Activated naive CD4-positive, alpha-beta T cell treated with anti-CD3 and anti-CD28 coated beads, Interleukin-2, amount 10 ng/mL, durations not matched to agents 7 days and 5 days (primary cell): ENCODE measurements at regions not wholly inside any gene's neighbourhood (a gene's known extent, or its start where the extent isn't known, plus 50 kb on each side); places are given as distances from the start of the nearest gene placed in this dataset.

ENCODE experiments used
- CTCF ChIA-PET: fragments of 350-600 bp; sonication (Branson Sonifier 250); formaldehyde crosslinking; loops from one replicate; lab custom pipeline; 2021; ENCODE audit warnings: antibody characterized with exemption; lab: Charles Lee
- DNase-seq: peaks from one replicate; pipeline ENCODE4 v3.0.0-alpha.2; 2020
- H3K27ac Mint-ChIP-seq: one replicate; pipeline ENCODE4 v1.8.0; 2021; ENCODE audit warnings: mild to moderate bottlenecking, moderate library complexity, mixed read lengths
- H3K27me3 Mint-ChIP-seq: one replicate; pipeline ENCODE4 v1.8.0; 2021; ENCODE audit warnings: mild to moderate bottlenecking, mixed read lengths
- H3K36me3 Mint-ChIP-seq: one replicate; pipeline ENCODE4 v1.8.0; 2021; ENCODE audit warnings: mixed read lengths
- H3K4me1 Mint-ChIP-seq: one replicate; pipeline ENCODE4 v1.8.0; 2021; ENCODE audit warnings: mixed read lengths
- H3K4me3 Mint-ChIP-seq: one replicate; pipeline ENCODE4 v1.8.0; 2021; ENCODE audit warnings: mild to moderate bottlenecking, moderate library complexity, mixed read lengths
- H3K9me3 Mint-ChIP-seq: one replicate; pipeline ENCODE4 v1.8.0; 2021; ENCODE audit warnings: mixed read lengths

DNA sequence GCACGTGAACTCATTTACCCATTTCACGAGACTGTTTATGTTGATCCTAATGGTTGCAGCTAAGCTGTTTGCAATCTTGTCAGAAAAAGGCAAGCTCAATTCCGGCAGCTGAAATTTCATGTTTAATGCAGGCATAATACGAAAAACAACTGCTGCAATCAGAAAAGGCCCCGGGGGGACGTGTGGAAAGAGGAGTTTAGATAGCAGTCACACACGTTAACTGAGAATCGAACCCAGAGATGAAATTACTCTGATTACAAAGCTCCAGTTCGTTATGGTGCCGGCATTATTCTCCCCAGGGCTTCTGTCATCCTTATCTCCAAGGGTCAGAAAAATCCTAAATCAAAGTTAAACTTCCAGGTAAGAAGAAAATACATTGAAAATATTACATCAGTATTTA lies 79.9 kb upstream of the MYT1L start:
- Mint-ChIP-seq H3K27me3 (no peaks in the 10 kb centered on the region), H3K4me1 (no peaks in the 10 kb centered on the region), H3K4me3 (no peak overlapping the region), H3K9me3 (no peaks in the 10 kb centered on the region), H3K36me3 (no peaks in the 10 kb centered on the region), H3K27ac (no peak overlapping the region)
- no peak for DNase-seq
- CTCF ChIA-PET, result no interaction called here

DNA sequence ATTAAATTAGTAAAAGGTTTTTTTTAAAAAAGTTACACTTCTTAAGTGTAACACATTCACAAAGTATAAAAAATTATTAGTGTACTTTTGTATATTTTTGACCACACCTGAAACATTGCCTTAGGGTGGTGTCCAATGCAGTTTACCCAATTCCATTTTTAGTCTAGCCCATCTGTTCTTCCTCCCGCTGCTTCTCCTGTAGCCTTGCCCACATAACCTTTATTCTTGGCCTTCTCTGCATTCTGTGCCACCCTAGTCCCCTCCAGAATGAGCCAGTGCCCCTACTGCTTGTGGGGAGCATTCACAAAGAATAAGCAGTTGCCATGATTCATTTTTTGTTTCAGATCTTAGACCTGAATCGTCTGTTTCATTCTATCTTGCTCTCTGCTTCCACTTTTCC lies 78.4 kb upstream of the MYT1L start:
- Mint-ChIP-seq H3K36me3 (no peaks in the 10 kb centered on the region), H3K27me3 (no peaks in the 10 kb centered on the region), H3K27ac (no peak overlapping the region), H3K9me3 (peaks cover 4% of the 10 kb centered on the region), H3K4me1 (no peaks in the 10 kb centered on the region), H3K4me3 (no peak overlapping the region)
- CTCF ChIA-PET, result no interaction called here
- DNase-seq, result no peak

DNA sequence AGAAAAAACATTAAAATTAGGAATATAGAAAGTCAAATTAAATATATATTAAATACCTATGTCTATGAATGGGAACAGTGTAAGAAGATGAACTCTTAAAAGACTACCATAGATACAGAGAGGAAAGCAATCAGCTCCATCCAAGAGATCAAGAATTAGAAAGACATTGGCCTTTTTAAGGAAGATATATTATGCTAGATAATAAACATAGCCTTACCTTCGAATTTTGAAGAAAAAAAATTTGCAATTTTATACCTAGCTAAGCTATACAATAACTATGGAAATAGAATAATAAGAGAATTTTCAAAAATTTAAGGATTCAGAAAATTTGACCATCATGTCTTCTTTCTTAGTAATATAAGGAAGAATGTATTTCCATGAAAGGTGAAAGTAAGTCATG lies 74.7 kb upstream of the MYT1L start:
- DNase-seq, result no peak
- H3K4me3 Mint-ChIP-seq, result no peak overlapping the region
- H3K36me3 Mint-ChIP-seq, result no peaks in the 10 kb centered on the region
- H3K4me1 Mint-ChIP-seq, result no peaks in the 10 kb centered on the region
- no peak overlapping the region for H3K27ac Mint-ChIP-seq
- H3K27me3 Mint-ChIP-seq, result no peaks in the 10 kb centered on the region
- CTCF ChIA-PET, result no interaction called here
- peaks cover 4% of the 10 kb centered on the region for H3K9me3 Mint-ChIP-seq

DNA sequence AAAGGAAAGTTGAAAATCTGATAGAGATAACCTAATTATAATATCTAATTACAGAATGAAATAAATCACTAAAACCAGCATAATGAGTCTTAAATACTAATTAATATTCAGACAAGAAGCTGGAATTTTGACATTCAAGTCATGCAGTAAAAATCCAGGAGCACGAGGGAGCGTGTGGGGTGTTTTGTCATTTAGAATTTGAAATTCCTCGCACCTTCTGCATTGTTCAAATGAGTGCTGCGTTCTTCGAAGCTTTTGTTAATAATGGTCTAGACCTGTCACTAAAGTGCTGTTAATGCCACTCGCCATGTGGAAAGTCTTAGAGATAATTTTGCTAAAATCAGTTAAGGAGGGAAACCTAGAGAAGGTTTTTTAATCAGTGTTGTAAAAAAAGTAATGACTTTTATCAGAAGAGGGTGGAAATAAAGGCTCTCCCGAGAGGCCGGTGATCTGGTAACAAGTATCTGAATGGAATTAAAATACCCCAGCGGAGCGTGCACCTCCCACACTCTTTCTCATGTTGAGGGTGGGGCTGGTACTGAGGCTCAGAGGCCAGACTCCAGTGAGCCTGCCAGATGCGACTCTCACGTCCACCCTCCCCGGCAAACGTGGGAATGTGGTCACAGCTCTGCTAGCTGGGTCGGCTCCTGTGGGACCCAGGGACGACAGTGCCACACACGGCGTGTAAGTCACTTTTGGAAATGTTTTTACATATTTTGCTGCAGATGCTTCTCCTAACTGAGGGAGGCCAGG lies 69.4 kb upstream of the MYT1L start:
- no peaks in the 10 kb centered on the region for H3K27me3 Mint-ChIP-seq
- CTCF ChIA-PET, result no interaction called here
- H3K4me1 Mint-ChIP-seq, result no peaks in the 10 kb centered on the region
- no peaks in the 10 kb centered on the region for H3K36me3 Mint-ChIP-seq
- H3K27ac Mint-ChIP-seq, result no peak overlapping the region
- H3K9me3 Mint-ChIP-seq, result peaks cover 4% of the 10 kb centered on the region
- DNase-seq, result no peak
- no peak overlapping the region for H3K4me3 Mint-ChIP-seq

DNA sequence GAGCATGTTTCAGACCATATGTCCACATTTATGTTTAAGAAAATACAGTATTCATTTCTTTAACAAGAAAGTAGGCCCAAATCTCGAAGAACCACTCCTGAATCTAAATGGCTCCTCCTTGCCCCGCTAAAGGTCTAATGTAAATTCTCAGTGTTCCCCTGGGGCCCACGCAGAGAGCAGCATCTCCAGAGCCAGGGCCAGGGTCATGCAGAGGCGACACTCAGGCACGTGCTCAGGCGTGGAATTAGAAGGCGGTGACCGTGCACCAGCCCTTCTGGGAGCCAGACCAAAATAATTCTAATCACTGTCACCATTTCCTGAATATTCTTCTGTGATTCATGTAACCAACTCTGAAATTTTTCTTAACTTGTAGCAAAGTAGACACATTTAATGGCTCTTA lies 68.3 kb upstream of the MYT1L start:
- CTCF ChIA-PET, result no interaction called here
- DNase-seq, result no peak
- H3K9me3 Mint-ChIP-seq, result no peaks in the 10 kb centered on the region
- H3K27ac Mint-ChIP-seq, result no peak overlapping the region
- H3K36me3 Mint-ChIP-seq, result no peaks in the 10 kb centered on the region
- no peak overlapping the region for H3K4me3 Mint-ChIP-seq
- no peaks in the 10 kb centered on the region for H3K4me1 Mint-ChIP-seq
- no peaks in the 10 kb centered on the region for H3K27me3 Mint-ChIP-seq

DNA sequence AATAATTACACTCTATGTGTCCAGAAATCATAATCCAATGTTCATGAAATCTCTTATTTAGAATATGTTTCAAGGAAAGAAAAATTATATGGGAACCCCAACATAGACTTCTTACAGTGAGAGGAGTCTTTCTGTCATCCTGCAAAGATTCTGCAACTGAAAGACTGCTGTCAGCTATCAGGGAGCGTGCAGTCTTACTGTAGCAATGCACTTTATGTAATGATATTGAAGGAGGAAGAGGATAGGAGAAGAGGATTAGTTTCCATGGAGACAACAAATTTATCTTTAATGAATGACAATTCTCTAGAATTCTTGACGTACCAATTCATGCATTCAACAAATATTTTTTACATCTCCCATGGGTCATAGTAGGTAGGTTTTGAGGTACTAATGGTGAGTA lies 61.3 kb upstream of the MYT1L start:
- Mint-ChIP-seq H3K4me1 (no peaks in the 10 kb centered on the region), H3K9me3 (peaks cover 7% of the 10 kb centered on the region), H3K27ac (no peak overlapping the region), H3K36me3 (no peaks in the 10 kb centered on the region), H3K4me3 (no peak overlapping the region), H3K27me3 (no peaks in the 10 kb centered on the region)
- DNase-seq, result no peak
- CTCF ChIA-PET, result no interaction called here

DNA sequence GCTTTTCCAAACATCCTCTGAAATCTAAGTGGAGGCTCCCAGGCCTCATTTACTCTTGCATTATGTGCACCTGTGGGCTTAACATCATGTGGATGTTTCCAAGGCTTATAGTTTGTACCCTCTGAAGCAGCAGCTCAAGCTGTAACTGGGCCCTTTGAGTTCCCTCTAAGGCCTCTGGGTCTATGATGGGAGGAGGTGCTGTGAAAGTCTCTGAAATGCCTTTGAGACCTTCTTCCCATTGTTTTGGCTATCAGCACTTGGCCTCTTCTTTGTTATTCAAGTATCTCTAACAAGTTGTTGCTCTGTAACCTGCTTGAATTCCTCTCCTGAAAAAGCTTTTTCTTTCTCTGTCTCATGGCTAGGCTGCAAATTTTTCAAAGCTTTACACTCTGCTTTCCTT lies 58.1 kb upstream of the MYT1L start:
- H3K36me3 Mint-ChIP-seq, result no peaks in the 10 kb centered on the region
- no peaks in the 10 kb centered on the region for H3K27me3 Mint-ChIP-seq
- peaks cover 7% of the 10 kb centered on the region for H3K9me3 Mint-ChIP-seq
- CTCF ChIA-PET, result no interaction called here
- no peaks in the 10 kb centered on the region for H3K4me1 Mint-ChIP-seq
- H3K27ac Mint-ChIP-seq, result no peak overlapping the region
- H3K4me3 Mint-ChIP-seq, result no peak overlapping the region
- no peak for DNase-seq
